ENCODE measurements at regions not wholly inside any gene's neighbourhood (a gene's known extent, or its start where the extent isn't known, plus 50 kb on each side); places are given as distances from the start of the nearest gene placed in this dataset.
"Not testable (repeated sequence)": the region's sequence is repeated elsewhere in the genome, so short reads cannot be mapped to it uniquely, and the experiment has no call there.

DNA sequence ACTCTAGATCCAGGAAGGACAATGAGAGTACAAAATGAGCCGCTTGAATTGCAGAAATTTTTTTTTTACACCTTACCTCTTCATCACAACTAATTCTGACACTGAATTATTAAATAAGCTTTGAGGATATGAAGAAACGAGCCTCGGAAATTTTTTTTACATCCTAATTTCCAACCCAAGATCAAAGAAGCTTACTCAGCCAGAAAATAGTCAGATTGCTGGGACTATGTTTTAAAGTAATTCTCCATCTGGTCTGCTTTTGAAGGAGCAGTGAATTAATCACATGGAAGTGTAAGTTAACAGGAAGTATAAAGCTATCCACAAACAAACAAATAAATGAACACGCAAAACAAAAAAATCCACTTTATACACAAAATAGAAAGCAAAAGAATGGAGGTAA lies 437.0 kb upstream of the KCNMB2 start:
- DNase-seq (ENCODE audit: low spot score), result no peak

DNA sequence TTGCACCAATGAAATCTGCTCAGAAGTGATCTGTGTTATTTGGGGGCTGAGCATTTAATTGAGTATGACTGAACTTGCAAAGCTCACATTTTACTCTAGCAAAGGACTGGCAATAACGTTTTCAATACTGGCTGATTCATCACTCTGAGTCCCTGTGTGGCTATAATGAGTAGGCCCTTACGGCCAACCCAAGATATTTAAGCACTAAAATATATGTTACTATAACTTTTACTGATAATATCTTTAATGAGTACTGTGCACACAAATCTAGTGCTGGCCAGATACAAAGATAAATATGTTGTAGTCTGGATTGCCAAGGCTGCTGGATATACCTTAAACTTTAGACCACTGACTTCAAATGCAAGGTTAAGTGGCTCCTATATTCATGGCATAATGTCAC lies 436.4 kb upstream of the KCNMB2 start:
- no peak for DNase-seq (ENCODE audit: low spot score)

DNA sequence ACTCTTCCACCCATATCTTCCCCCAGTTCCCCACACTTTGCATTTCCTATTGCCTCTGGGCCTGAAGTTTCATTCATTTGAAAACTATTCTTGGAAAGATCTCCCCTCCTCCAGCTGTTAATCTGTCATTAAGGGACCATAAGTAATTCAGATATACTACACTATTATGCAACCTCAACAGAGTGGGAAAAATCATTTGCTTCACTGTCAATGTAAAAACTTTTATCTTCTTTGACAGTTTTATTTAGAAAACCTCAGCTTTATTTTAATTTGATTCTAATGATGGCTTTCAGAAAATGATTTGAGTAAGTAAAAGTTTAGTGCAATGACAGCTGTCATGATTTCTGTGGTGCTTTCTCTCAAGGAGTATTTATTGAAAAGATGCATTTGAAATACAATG lies 435.3 kb upstream of the KCNMB2 start:
- no peak for DNase-seq (ENCODE audit: low spot score)

DNA sequence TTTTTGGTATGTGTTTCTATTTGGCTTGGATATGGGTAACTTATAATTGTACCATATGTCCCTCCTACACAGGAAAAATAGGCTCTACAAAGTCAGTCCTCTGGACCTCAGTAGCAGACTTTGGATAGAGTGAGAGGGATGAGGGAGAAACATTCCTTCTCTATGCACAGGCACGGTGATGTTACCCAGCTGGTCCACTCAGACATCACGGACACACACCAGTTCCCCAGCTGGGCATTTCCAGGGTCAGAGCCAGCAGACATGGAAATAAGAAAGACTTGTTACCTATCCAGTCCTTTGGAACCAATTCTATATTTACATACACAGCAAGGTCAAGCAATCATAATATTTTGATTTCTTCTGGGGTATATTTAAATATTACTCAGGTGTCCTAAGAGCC lies 433.1 kb upstream of the KCNMB2 start:
- DNase-seq (ENCODE audit: low spot score), result no peak

DNA sequence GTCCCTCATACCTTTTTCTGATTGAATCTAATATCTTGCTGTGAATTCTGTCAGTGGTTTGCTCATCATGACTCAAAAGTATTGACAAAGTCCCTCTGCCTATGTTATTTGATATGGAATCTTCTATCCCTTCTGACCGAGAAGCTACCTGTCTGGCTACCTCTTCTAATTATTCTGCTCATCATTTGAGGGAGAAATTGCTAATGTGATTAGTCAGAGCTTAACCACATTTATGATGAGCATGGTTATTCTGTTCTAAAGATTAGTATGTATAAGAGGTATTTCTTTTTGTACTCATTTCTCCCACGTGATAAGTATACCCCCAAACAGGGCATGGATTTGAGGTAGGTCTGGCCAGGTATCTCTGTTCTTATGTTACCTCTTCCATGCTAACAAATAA lies 428.4 kb upstream of the KCNMB2 start:
- no peak for DNase-seq (ENCODE audit: low spot score)

DNA sequence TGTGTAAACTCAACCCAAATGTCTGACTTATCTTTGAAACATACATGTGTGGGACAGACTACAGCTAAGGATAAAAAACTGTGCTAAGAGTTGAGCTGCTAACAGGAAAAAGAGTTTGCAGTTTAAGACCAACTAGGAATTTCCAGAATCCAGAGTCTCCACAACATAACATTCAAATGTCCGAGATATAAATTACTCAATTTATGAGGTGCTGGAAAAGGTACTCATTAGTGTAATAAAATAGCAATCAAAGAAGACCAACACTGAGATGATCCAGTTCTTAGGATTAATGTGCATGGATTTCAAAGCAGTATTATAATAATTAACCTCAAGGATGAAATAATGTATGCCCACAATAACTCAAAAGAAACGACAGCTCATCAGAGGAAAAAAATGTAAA lies 426.5 kb upstream of the KCNMB2 start:
- no peak for DNase-seq (ENCODE audit: low spot score)

DNA sequence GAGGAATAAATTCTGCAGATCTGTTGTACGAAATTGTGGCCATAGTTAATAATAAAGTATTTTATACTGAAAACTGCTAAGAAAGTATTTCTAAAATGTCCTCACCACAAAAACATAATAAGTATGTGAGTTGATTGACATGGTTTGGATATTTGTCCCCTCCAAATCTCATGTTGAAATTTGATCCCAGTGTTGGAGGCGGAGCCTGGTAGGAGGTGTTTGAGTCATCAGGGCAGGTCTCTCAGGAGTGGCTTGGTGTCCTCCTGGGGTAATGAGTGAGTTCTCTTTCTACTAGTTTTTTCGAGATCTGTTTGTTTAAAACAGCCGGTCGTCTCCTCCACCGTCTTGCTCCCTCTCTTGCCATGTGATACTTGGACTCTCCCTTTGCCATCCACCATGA lies 424.1 kb upstream of the KCNMB2 start:
- DNase-seq (ENCODE audit: low spot score), result peak; percentile 11

GRCh38 chr3:178112552-178112951 lies 423.7 kb upstream of the KCNMB2 start:
- not testable (repeated sequence) for DNase-seq (ENCODE audit: low spot score)

GRCh38 chr3:178117641-178118040 lies 418.6 kb upstream of the KCNMB2 start:
- peak; percentile 38 for DNase-seq (ENCODE audit: low spot score)

GRCh38 chr3:178119608-178120295 lies 416.5 kb upstream of the KCNMB2 start:
- peak; percentile 76 for DNase-seq (ENCODE audit: low spot score)

DNA sequence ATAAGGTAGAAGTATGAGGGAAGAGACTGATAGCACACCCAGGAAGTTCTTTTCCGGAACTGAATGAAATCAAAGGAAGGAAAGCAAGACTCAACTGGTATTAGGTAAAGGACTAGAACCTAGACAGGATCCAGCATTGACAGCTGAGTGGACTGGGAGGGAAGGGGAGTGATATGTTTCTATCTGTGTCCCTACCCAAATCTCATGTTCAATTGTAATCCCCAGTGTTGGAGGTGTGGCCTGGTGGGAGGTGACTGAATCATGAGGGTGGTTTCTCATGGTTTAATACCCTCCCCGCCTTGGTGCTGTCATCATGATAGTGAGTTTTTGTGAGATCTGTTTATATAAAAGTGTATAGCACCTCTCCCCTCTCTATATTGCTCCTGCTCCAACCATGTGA lies 415.9 kb upstream of the KCNMB2 start:
- DNase-seq (ENCODE audit: low spot score), result peak; percentile 9

DNA sequence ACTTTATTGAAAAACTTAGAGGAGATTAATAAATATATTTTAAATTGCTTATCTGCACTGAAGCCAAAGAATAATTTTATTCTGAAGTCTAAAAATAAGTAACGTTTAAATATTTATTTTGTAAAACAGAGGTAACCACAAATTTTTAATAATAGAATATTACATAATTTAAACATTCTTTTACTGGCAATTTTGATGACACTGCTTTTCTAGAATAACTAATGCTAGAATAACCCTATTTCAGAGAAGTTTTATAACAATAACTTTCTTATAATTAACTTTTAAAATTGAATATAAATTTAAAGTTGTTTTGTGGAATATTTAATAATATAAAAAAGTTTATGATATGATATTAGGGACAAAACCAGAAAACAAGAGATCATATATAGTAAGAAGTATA lies 409.6 kb upstream of the KCNMB2 start:
- DNase-seq (ENCODE audit: low spot score), result no peak

DNA sequence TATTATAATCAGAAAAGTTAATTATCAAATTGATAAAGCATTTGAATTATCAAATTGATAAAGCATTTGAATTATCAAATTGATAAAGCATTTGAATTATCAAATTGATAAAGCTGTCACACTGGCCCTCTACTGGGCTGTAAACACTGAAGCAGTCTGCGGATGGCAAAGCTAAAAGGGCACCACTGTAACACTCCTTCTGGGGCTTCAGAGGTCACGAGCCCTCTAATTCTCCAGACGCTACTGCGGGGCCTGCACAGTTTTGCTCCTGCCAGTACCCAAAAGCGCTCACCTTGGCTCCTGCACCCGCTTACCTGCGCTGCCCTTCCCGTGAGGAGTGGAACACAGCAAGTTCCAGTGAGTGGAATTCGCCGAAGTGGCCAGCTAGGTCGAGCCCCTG lies 409.0 kb upstream of the KCNMB2 start:
- DNase-seq (ENCODE audit: low spot score), result no peak

- DNase-seq (ENCODE audit: low spot score), result no peak
Observed at GRCh38 chr3:178129109-178129508, 407.1 kb upstream of the KCNMB2 start.

DNA sequence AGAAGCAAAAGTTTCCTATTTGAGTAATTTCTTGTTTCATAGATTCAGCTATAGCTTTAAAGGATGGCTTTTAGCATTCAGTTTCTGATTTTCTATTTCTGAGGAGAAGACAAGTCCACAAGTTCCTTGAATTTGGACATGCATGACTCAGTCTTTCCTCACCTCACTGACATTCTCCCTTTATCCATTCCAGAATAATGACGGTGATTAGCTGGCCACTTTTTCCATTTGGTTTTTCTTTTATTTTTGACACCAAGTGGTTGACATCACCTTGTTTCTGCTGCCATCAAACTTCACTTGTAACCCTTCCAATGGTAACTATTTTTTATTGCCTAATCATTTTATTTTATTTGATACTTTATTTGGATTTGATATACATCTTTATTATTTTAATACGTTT lies 404.4 kb upstream of the KCNMB2 start:
- peak; percentile 30 for DNase-seq (ENCODE audit: low spot score)

DNA sequence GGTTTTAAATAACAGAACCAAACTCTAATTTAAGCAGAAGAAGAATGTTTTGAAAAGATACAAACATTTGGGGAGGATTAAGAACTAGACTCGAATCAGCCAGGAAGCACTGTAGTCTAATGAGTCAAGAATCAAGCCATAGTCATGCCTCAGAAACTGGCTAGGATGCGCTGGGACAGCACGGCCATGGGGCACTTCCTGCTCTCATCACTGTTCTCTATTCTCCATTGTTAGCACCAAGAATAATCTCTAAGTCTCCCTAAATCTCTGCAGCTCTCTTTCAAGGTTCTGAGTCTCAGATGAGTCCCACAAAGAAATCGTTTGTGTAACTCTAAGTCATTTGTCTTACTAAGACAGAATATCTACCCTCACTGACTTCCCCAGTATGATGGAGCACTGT lies 399.0 kb upstream of the KCNMB2 start:
- peak; percentile 20 for DNase-seq (ENCODE audit: low spot score)

DNA sequence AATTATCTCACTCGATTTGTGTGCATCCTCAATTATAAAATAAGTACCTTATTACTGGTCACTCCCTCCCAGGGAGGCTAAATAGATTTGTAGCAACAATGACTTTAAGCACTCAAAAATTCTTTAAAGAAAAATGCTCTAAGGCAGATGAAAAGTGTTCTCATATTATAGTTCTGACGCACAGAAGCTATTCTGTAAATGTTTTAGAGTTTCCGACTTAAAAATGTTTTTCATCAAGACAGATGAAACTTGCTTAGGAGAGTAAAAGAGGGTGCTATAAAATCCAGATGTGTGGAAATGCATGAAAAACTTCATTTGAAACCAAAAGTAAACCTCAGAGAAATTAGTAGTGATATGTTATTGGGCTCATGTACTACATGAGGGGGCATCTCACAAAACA lies 398.4 kb upstream of the KCNMB2 start:
- DNase-seq (ENCODE audit: low spot score), result no peak

DNA sequence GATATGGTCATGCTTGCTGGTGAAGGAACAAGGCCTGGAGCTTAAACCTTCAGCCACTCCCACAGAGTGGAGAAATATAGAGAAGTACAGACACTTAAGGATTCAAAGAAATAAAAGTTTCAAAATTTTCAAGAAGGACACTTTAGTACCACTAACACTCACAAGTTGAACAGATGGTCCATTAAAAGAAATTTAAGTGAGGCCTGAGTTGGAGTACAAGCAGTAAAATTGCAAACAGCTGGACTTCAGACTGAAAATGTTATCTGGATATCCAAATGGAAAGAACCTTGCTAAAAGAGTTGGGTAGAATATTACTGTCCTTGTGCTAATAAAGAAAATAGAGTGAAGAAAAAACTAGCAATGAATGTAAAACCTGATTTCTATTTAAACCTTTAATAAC lies 397.1 kb upstream of the KCNMB2 start:
- DNase-seq (ENCODE audit: low spot score), result no peak

- peak; percentile 9 for DNase-seq (ENCODE audit: low spot score)
Observed at GRCh38 chr3:178140531-178141304, 395.5 kb upstream of the KCNMB2 start.

- DNase-seq (ENCODE audit: low spot score), result not testable (repeated sequence)
Observed at GRCh38 chr3:178141305-178141684, 394.9 kb upstream of the KCNMB2 start.

DNA sequence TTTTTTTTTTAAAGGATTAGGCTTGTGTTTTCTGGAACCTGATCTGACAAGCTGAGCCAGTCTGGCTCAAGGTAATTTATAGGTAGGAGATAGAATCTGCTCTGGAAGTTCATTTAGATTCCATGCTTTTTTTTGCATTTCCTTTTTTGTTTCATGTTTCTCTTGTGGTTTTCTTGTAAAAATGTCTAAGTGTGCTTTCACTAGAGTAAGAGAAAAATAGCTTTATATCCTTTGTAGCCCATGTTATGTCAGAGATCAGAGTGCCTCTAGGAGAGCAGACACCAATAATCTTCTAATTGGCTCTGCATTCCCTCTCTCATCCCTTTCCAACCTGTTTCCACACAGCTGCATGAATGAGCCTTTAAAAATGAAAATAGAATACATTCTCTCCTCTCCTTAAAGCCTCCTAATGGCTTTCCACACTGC lies 389.8 kb upstream of the KCNMB2 start:
- no peak for DNase-seq (ENCODE audit: low spot score)

DNA sequence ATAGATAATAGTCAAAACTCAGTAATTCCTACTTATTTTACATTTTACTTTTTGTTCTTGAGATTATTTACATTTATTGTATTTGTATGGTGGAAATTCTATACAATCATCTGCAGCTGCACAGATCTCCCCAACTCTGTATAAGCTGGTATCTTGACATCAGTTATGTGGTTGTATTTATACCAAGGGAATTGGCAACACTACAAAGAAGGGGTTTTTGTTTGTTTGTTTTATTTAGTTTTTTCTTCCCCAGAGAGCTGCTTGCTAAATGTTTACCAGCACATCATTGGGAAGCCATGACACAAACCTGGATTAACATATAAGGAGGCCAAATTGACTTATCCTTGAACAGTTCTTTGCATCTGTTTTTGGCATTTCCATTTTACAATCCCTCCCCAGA lies 389.2 kb upstream of the KCNMB2 start:
- no peak for DNase-seq (ENCODE audit: low spot score)

DNA sequence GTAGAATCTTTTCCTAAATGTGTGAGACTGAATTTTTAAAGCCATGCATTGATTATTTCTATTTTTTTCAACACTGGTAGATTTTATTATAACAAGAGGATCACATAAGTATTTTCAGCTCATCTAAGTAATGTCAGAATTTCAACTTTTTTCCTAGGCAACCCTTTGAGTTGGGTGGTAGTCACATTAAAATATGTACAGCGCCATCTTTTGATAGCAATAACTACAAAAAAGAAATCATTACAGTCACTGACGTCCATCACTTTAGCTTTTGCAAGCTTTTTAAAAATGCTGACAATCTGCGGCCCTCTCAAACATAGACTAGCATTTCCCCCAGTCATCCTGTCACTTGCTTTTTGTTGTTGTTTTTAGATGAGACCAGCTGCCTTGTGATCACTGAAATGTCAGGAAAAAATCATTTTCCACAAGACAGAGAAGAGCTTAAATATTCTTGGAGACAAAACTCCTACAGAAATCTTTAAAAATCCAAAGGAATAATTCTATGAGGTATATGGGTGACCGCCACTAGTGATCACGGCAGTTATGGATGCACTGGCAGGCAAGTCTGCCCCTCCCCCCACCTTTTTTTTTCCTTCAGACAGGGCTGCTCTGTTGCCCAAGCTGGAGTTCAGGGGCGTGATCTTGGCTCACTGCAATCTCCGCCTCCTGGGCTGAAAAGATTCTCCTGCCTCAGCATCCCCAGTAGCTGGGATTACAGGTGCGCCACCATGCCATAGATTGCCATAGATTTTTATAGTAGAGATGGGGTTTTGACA lies 384.0 kb upstream of the KCNMB2 start:
- no peak for DNase-seq (ENCODE audit: low spot score)
